K562 (cell line): ENCODE measurements at regions not wholly inside any gene's neighbourhood (a gene's known extent, or its start where the extent isn't known, plus 50 kb on each side); places are given as distances from the start of the nearest gene placed in this dataset.

ENCODE experiments used
- CCNT2 ChIP-seq: IDR thresholded peaks from 2 replicates; pipeline ENCODE4 v1.6.1; 2011; ENCODE audit warnings: borderline replicate concordance, low read depth, mild to moderate bottlenecking, moderate library complexity, mixed read lengths, low read length; ENCODE audit not compliant: insufficient read length; ENCODE audit errors: extremely low read depth
- FIP1L1 ChIP-seq: fragments of 200-400 bp; formaldehyde crosslinking; IDR thresholded peaks from 2 replicates; pipeline ENCODE4 v1.6.1; 2018; ENCODE audit warnings: mild to moderate bottlenecking, low read depth, low read length; ENCODE audit not compliant: poor library complexity, severe bottlenecking
- FOXJ3 ChIP-seq: sonication (generic); formaldehyde crosslinking; IDR thresholded peaks from 2 replicates; pipeline ENCODE4 v1.4.0; 2020; ENCODE audit warnings: mild to moderate bottlenecking, missing genetic modification reagents
- TF ChIP-seq, protein P1 (sequence below): fragments of 450-650 bp; IDR thresholded peaks from 2 replicates; pipeline ENCODE4 v1.6.1; 2016; ENCODE audit warnings: mild to moderate bottlenecking, moderate library complexity

DNA sequence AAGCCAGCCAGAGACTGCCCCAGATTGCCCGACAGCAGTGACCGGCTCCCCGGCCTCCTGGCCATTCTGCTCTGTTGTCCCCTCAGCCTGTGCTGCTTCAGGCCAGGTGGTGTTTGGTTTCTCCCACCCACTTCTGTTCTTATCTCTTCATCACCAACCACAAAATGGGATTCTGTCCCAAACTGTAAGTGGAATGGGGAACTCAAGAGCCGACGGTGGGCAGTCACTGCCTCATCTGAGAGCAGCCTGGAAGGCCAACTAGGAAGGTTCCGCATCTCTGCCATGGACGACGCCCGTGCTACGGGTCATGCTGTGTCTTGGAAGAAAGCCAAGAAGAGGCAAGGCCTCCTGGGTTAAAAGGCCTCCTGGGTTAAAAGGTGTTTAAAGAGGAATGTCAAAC, 219.0 kb upstream of the PIK3R1 start (continued):
- TF ChIP-seq, protein P1, sequence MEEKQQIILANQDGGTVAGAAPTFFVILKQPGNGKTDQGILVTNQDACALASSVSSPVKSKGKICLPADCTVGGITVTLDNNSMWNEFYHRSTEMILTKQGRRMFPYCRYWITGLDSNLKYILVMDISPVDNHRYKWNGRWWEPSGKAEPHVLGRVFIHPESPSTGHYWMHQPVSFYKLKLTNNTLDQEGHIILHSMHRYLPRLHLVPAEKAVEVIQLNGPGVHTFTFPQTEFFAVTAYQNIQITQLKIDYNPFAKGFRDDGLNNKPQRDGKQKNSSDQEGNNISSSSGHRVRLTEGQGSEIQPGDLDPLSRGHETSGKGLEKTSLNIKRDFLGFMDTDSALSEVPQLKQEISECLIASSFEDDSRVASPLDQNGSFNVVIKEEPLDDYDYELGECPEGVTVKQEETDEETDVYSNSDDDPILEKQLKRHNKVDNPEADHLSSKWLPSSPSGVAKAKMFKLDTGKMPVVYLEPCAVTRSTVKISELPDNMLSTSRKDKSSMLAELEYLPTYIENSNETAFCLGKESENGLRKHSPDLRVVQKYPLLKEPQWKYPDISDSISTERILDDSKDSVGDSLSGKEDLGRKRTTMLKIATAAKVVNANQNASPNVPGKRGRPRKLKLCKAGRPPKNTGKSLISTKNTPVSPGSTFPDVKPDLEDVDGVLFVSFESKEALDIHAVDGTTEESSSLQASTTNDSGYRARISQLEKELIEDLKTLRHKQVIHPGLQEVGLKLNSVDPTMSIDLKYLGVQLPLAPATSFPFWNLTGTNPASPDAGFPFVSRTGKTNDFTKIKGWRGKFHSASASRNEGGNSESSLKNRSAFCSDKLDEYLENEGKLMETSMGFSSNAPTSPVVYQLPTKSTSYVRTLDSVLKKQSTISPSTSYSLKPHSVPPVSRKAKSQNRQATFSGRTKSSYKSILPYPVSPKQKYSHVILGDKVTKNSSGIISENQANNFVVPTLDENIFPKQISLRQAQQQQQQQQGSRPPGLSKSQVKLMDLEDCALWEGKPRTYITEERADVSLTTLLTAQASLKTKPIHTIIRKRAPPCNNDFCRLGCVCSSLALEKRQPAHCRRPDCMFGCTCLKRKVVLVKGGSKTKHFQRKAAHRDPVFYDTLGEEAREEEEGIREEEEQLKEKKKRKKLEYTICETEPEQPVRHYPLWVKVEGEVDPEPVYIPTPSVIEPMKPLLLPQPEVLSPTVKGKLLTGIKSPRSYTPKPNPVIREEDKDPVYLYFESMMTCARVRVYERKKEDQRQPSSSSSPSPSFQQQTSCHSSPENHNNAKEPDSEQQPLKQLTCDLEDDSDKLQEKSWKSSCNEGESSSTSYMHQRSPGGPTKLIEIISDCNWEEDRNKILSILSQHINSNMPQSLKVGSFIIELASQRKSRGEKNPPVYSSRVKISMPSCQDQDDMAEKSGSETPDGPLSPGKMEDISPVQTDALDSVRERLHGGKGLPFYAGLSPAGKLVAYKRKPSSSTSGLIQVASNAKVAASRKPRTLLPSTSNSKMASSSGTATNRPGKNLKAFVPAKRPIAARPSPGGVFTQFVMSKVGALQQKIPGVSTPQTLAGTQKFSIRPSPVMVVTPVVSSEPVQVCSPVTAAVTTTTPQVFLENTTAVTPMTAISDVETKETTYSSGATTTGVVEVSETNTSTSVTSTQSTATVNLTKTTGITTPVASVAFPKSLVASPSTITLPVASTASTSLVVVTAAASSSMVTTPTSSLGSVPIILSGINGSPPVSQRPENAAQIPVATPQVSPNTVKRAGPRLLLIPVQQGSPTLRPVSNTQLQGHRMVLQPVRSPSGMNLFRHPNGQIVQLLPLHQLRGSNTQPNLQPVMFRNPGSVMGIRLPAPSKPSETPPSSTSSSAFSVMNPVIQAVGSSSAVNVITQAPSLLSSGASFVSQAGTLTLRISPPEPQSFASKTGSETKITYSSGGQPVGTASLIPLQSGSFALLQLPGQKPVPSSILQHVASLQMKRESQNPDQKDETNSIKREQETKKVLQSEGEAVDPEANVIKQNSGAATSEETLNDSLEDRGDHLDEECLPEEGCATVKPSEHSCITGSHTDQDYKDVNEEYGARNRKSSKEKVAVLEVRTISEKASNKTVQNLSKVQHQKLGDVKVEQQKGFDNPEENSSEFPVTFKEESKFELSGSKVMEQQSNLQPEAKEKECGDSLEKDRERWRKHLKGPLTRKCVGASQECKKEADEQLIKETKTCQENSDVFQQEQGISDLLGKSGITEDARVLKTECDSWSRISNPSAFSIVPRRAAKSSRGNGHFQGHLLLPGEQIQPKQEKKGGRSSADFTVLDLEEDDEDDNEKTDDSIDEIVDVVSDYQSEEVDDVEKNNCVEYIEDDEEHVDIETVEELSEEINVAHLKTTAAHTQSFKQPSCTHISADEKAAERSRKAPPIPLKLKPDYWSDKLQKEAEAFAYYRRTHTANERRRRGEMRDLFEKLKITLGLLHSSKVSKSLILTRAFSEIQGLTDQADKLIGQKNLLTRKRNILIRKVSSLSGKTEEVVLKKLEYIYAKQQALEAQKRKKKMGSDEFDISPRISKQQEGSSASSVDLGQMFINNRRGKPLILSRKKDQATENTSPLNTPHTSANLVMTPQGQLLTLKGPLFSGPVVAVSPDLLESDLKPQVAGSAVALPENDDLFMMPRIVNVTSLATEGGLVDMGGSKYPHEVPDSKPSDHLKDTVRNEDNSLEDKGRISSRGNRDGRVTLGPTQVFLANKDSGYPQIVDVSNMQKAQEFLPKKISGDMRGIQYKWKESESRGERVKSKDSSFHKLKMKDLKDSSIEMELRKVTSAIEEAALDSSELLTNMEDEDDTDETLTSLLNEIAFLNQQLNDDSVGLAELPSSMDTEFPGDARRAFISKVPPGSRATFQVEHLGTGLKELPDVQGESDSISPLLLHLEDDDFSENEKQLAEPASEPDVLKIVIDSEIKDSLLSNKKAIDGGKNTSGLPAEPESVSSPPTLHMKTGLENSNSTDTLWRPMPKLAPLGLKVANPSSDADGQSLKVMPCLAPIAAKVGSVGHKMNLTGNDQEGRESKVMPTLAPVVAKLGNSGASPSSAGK: no peak
- no peak for TF ChIP-seq FIP1L1
- no peak for TF ChIP-seq FOXJ3 (CRISPR knock-in tag)
- TF ChIP-seq CCNT2: no peak
